SU-DHL-6 (cell line): ENCODE measurements at regions not wholly inside any gene's neighbourhood (a gene's known extent, or its start where the extent isn't known, plus 50 kb on each side); places are given as distances from the start of the nearest gene placed in this dataset.

ENCODE experiments used
- H2AFZ ChIP-seq: fragments of 200-600 bp; sonication (generic); 2 replicates; pipeline ENCODE4 v1.6.1; 2014; ENCODE audit warnings: low read depth, mild to moderate bottlenecking, moderate library complexity, mixed read lengths, antibody characterized with exemption, low read length; ENCODE audit not compliant: severe bottlenecking
- H3F3A ChIP-seq: fragments of 200-600 bp; shearing (Covaris generic); 2 replicates; pipeline ENCODE4 v1.6.0; 2016; ENCODE audit warnings: antibody characterized with exemption, mild to moderate bottlenecking; ENCODE audit not compliant: insufficient read depth
- H3K27ac ChIP-seq: fragments of 200-600 bp; sonication (generic); 2 replicates; pipeline ENCODE4 v1.5.1; 2016; ENCODE audit warnings: low read depth, mild to moderate bottlenecking, low read length, moderate library complexity, mixed read lengths
- H3K27me3 ChIP-seq: fragments of 200-600 bp; sonication (generic), shearing (Covaris generic); 2 replicates; pipeline ENCODE4 v1.6.0; 2014; ENCODE audit warnings: mild to moderate bottlenecking, low read length
- H3K36me3 ChIP-seq: fragments of 200-600 bp; sonication (generic); 2 replicates; pipeline ENCODE4 v1.6.1; 2014; ENCODE audit warnings: mild to moderate bottlenecking, low read length, mixed read lengths
- H3K4me2 ChIP-seq: fragments of 300-600, 200-600 bp; shearing (Covaris generic), sonication (generic); 2 replicates; pipeline ENCODE4 v1.6.0; 2014; ENCODE audit warnings: low read length, low read depth, mild to moderate bottlenecking; ENCODE audit not compliant: poor library complexity, severe bottlenecking
- H3K4me3 ChIP-seq: fragments of 200-600 bp; sonication (generic); 2 replicates; pipeline ENCODE4 v1.5.1; 2014; ENCODE audit warnings: antibody characterized with exemption, low read length, mild to moderate bottlenecking, mixed read lengths; ENCODE audit not compliant: insufficient read depth, poor library complexity, severe bottlenecking
- H3K79me2 ChIP-seq: fragments of 200-600 bp; sonication (generic); 2 replicates; pipeline ENCODE4 v1.6.1; 2014; ENCODE audit warnings: mild to moderate bottlenecking, low read length, moderate library complexity; ENCODE audit not compliant: insufficient read depth
- H3K9ac ChIP-seq: fragments of 200-600 bp; sonication (generic); 2 replicates; pipeline ENCODE4 v1.7.0; 2014; ENCODE audit warnings: mild to moderate bottlenecking, low read length
- H3K9me2 ChIP-seq: fragments of 200-600 bp; sonication (generic); replicated peaks from 2 replicates; pipeline ENCODE4 v1.6.1; 2014; ENCODE audit warnings: low read length; ENCODE audit not compliant: insufficient read depth
- H3K9me3 ChIP-seq: fragments of 200-600 bp; sonication (generic); 2 replicates; pipeline ENCODE4 v1.6.1; 2014; ENCODE audit warnings: low read length, mixed read lengths; ENCODE audit not compliant: insufficient read depth
- H4K20me1 ChIP-seq: fragments of 200-600 bp; sonication (generic); 2 replicates; pipeline ENCODE4 v1.6.1; 2014; ENCODE audit warnings: low read depth, mild to moderate bottlenecking, antibody characterized with exemption, low read length, moderate library complexity, mixed read lengths
- CTCF ChIP-seq: fragments of 200-600 bp; sonication (generic); IDR thresholded peaks from one replicate; pipeline ENCODE4 v1.5.1; 2017; ENCODE audit warnings: antibody characterized with exemption, mild to moderate bottlenecking, low read length, moderate library complexity; ENCODE audit not compliant: insufficient read depth, poor library complexity, severe bottlenecking
- EZH2phosphoT487 ChIP-seq: fragments of 200-600 bp; sonication (generic), shearing (Covaris generic); conservative IDR thresholded peaks from 2 replicates; pipeline ENCODE4 v1.6.1; 2018; ENCODE audit warnings: mild to moderate bottlenecking, antibody characterized with exemption, low read length, moderate library complexity, mixed read lengths

- Histone ChIP-seq H3K9ac (no peak overlapping the region), H3K9me3 (peaks cover 12% of the 10 kb centered on the region; the same call in 1 of the 2 replicates), H4K20me1 (no peaks in the 10 kb centered on the region), H2AFZ (no peak overlapping the region), H3K27me3 (no peaks in the 10 kb centered on the region), H3K27ac (no peak overlapping the region), H3K79me2 (no peaks in the 10 kb centered on the region), H3K4me3 (no peak overlapping the region), H3F3A (no peaks in the 10 kb centered on the region), H3K36me3 (peaks cover 18% of the 10 kb centered on the region; the same call in 1 of the 2 replicates), H3K4me2 (no peak overlapping the region), H3K9me2 (no peaks in the 10 kb centered on the region)
- TF ChIP-seq CTCF, result no peak
- no peak for TF ChIP-seq EZH2phosphoT487
Observed at GRCh38 chr1:88039240-88039639, 644.8 kb upstream of the PKN2 start.

GRCh38 chr1:88043834-88044233, 640.2 kb upstream of the PKN2 start:
- H3K27me3 ChIP-seq, result no peaks in the 10 kb centered on the region
- TF ChIP-seq CTCF (no peak), EZH2phosphoT487 (no peak)
- H3K27ac ChIP-seq, result no peak overlapping the region
- H3K9ac ChIP-seq, result no peak overlapping the region
- H3K79me2 ChIP-seq, result no peaks in the 10 kb centered on the region
- H3K9me3 ChIP-seq, result peaks cover 12% of the 10 kb centered on the region; the same call in 1 of the 2 replicates
- no peaks in the 10 kb centered on the region for H3K9me2 ChIP-seq
- no peaks in the 10 kb centered on the region for H4K20me1 ChIP-seq
- H3K36me3 ChIP-seq, result peaks cover 18% of the 10 kb centered on the region; the same call in 1 of the 2 replicates
- H3F3A ChIP-seq, result no peaks in the 10 kb centered on the region
- no peak overlapping the region for H3K4me3 ChIP-seq
- H3K4me2 ChIP-seq, result no peak overlapping the region
- H2AFZ ChIP-seq, result no peak overlapping the region

GRCh38 chr1:88052167-88052566, 631.9 kb upstream of the PKN2 start:
- H2AFZ ChIP-seq, result no peak overlapping the region
- H3K79me2 ChIP-seq, result no peaks in the 10 kb centered on the region
- H3K27me3 ChIP-seq, result no peaks in the 10 kb centered on the region
- no peaks in the 10 kb centered on the region for H3K9me2 ChIP-seq
- no peaks in the 10 kb centered on the region for H3K9me3 ChIP-seq
- no peak overlapping the region for H3K9ac ChIP-seq
- no peaks in the 10 kb centered on the region for H4K20me1 ChIP-seq
- no peak overlapping the region for H3K4me3 ChIP-seq
- no peak overlapping the region for H3K4me2 ChIP-seq
- no peaks in the 10 kb centered on the region for H3K36me3 ChIP-seq
- H3K27ac ChIP-seq, result no peak overlapping the region
- TF ChIP-seq EZH2phosphoT487 (no peak), CTCF (no peak)
- H3F3A ChIP-seq, result no peaks in the 10 kb centered on the region
